HEK293T (cell line): ENCODE measurements at regions not wholly inside any gene's neighbourhood (a gene's known extent, or its start where the extent isn't known, plus 50 kb on each side); places are given as distances from the start of the nearest gene placed in this dataset.

Experiments
- CTCF ChIA-PET: fragments of 350-600 bp; formaldehyde crosslinking; extraction: SDS; loops from one replicate; lab custom pipeline; 2021; ENCODE audit warnings: antibody characterized with exemption, inconsistent platforms; lab: Yijun Ruan, JAX
- POLR2A ChIA-PET: fragments of 350-600 bp; formaldehyde crosslinking; extraction: SDS; loops from one replicate; lab custom pipeline; 2020; ENCODE audit warnings: antibody characterized with exemption, inconsistent platforms; lab: Yijun Ruan, JAX
- DNase-seq: peaks from one replicate; pipeline ENCODE4 v3.0.0; 2012; ENCODE audit warnings: mixed read lengths; ENCODE audit errors: extremely low spot score
- ARNT ChIP-seq: fragments of 450-650 bp; IDR thresholded peaks from 2 replicates; pipeline ENCODE4 v1.6.1; 2017; ENCODE audit warnings: mild to moderate bottlenecking
- BHLHE40 ChIP-seq: fragments of 450-650 bp; IDR thresholded peaks from 2 replicates; pipeline ENCODE4 v1.6.1; 2016; ENCODE audit warnings: mild to moderate bottlenecking, moderate library complexity, borderline replicate concordance
- CTBP1 ChIP-seq: fragments of 450-650 bp; IDR thresholded peaks from 2 replicates; pipeline ENCODE4 v1.6.1; 2016; ENCODE audit warnings: borderline replicate concordance
- ELF4 ChIP-seq: fragments of 450-650 bp; IDR thresholded peaks from 2 replicates; pipeline ENCODE4 v1.6.1; 2017; ENCODE audit warnings: antibody characterized with exemption
- FOXA1 ChIP-seq: fragments of 450-650 bp; IDR thresholded peaks from 2 replicates; pipeline ENCODE4 v1.6.1; 2016; ENCODE audit warnings: mild to moderate bottlenecking
- FOXK2 ChIP-seq: fragments of 450-650 bp; IDR thresholded peaks from 2 replicates; pipeline ENCODE4 v1.6.1; 2016; ENCODE audit warnings: mild to moderate bottlenecking
- FOXM1 ChIP-seq: fragments of 450-650 bp; IDR thresholded peaks from 2 replicates; pipeline ENCODE4 v1.6.1; 2017; ENCODE audit warnings: mild to moderate bottlenecking, borderline replicate concordance
- HDGF ChIP-seq: fragments of 450-650 bp; IDR thresholded peaks from 2 replicates; pipeline ENCODE4 v1.6.1; 2017; ENCODE audit warnings: antibody characterized with exemption, borderline replicate concordance
- L3MBTL2 ChIP-seq: fragments of 450-650 bp; conservative IDR thresholded peaks from 2 replicates; pipeline ENCODE4 v1.6.1; 2016; ENCODE audit warnings: mild to moderate bottlenecking
- LEF1 ChIP-seq: fragments of 450-650 bp; IDR thresholded peaks from 2 replicates; pipeline ENCODE4 v1.6.1; 2017; ENCODE audit warnings: mild to moderate bottlenecking, borderline replicate concordance
- NFRKB ChIP-seq: fragments of 450-650 bp; IDR thresholded peaks from 2 replicates; pipeline ENCODE4 v1.6.1; 2016; ENCODE audit warnings: mild to moderate bottlenecking, moderate library complexity
- PKNOX1 ChIP-seq: fragments of 450-650 bp; IDR thresholded peaks from 2 replicates; pipeline ENCODE4 v1.6.1; 2016
- SP1 ChIP-seq: fragments of 450-650 bp; IDR thresholded peaks from 2 replicates; pipeline ENCODE4 v1.6.1; 2017
- SUZ12 ChIP-seq: fragments of 450-650 bp; IDR thresholded peaks from 2 replicates; pipeline ENCODE4 v1.6.1; 2016; ENCODE audit warnings: mild to moderate bottlenecking
- TARDBP ChIP-seq: fragments of 450-650 bp; IDR thresholded peaks from 2 replicates; pipeline ENCODE4 v1.6.1; 2016
- ZNF384 ChIP-seq: fragments of 450-650 bp; IDR thresholded peaks from 2 replicates; pipeline ENCODE4 v1.6.1; 2016

GRCh38 chr22:25405841-25406509 lies 158.5 kb upstream of the GRK3 start:
- POLR2A ChIA-PET: no interaction called here
- TF ChIP-seq SUZ12: no peak
- no peak for TF ChIP-seq FOXA1
- no peak for TF ChIP-seq ZNF384
- TF ChIP-seq TARDBP: no peak
- no peak for TF ChIP-seq HDGF
- no peak for TF ChIP-seq LEF1
- no peak for TF ChIP-seq L3MBTL2
- CTCF ChIA-PET: no interaction called here
- no peak for DNase-seq

GRCh38 chr22:25406510-25407210 lies 157.8 kb upstream of the GRK3 start:
- POLR2A ChIA-PET: no interaction called here
- CTCF ChIA-PET: no interaction called here
- DNase-seq: no peak
- no peak for TF ChIP-seq BHLHE40
- TF ChIP-seq CTBP1: no peak
- no peak for TF ChIP-seq FOXA1
- TF ChIP-seq NFRKB: no peak
- no peak for TF ChIP-seq PKNOX1
- TF ChIP-seq L3MBTL2: no peak
- TF ChIP-seq HDGF: no peak
- TF ChIP-seq TARDBP: no peak
- no peak for TF ChIP-seq ELF4
- TF ChIP-seq SP1: no peak
- no peak for TF ChIP-seq FOXK2
- no peak for TF ChIP-seq LEF1
- TF ChIP-seq ZNF384: no peak
- no peak for TF ChIP-seq ARNT
- no peak for TF ChIP-seq FOXM1

- ChIA-PET CTCF (no interaction called here), POLR2A (no interaction called here)
- no peak for TF ChIP-seq SP1
- no peak for TF ChIP-seq FOXK2
- no peak for TF ChIP-seq LEF1
- TF ChIP-seq TARDBP: no peak
- TF ChIP-seq PKNOX1: no peak
- TF ChIP-seq ZNF384: no peak
- TF ChIP-seq ELF4: no peak
- TF ChIP-seq SUZ12: no peak
- TF ChIP-seq L3MBTL2: no peak
- no peak for TF ChIP-seq NFRKB
- no peak for TF ChIP-seq FOXM1
- TF ChIP-seq FOXA1: no peak
- no peak for TF ChIP-seq ARNT
- TF ChIP-seq BHLHE40: no peak
- no peak for TF ChIP-seq CTBP1
- no peak for DNase-seq
These were observed 157.1 kb upstream of the GRK3 start for GRCh38 chr22:25407226-25407858.

GRCh38 chr22:25407859-25408229 lies 156.6 kb upstream of the GRK3 start:
- TF ChIP-seq PKNOX1 (no peak), ZNF384 (no peak), FOXM1 (no peak), SUZ12 (no peak), HDGF (no peak), TARDBP (no peak), L3MBTL2 (no peak), BHLHE40 (no peak), SP1 (no peak), LEF1 (no peak), NFRKB (no peak)
- ChIA-PET CTCF (no interaction called here), POLR2A (no interaction called here)
- no peak for DNase-seq

- DNase-seq: no peak
- TF ChIP-seq HDGF (no peak), PKNOX1 (no peak), CTBP1 (no peak), ELF4 (no peak), L3MBTL2 (no peak), ARNT (no peak), SUZ12 (no peak), FOXA1 (no peak), LEF1 (no peak), NFRKB (no peak), FOXM1 (no peak), FOXK2 (no peak), BHLHE40 (no peak), TARDBP (no peak), SP1 (no peak), ZNF384 (no peak)
- POLR2A ChIA-PET: no interaction called here
- CTCF ChIA-PET: no interaction called here
These were observed 155.2 kb upstream of the GRK3 start for GRCh38 chr22:25409240-25409639.
